Choroid plexus epithelial cell (primary cell): ENCODE measurements at regions not wholly inside any gene's neighbourhood (a gene's known extent, or its start where the extent isn't known, plus 50 kb on each side); places are given as distances from the start of the nearest gene placed in this dataset.

Experiments used
- DNase-seq: peaks from one replicate; pipeline ENCODE4 v3.0.0-alpha.2; 2010; ENCODE audit warnings: low read depth
- H3K4me3 ChIP-seq: 2 replicates; pipeline ENCODE4 v1.5.1; 2011; ENCODE audit warnings: low read depth, mild to moderate bottlenecking, control low read depth, low read length, moderate library complexity
- CTCF ChIP-seq: conservative IDR thresholded peaks from 2 replicates; pipeline ENCODE4 v1.5.1; 2011; ENCODE audit warnings: low read depth, mild to moderate bottlenecking, control low read depth, inconsistent platforms, low read length, moderate library complexity

GRCh38 chr2:156215656-156216055, 116.9 kb downstream of the NR4A2 start:
- H3K4me3 ChIP-seq: no peak overlapping the region
- no peak for DNase-seq
- no peak for TF ChIP-seq CTCF

GRCh38 chr2:156211318-156211717, 121.2 kb downstream of the NR4A2 start:
- no peak overlapping the region for H3K4me3 ChIP-seq
- no peak for TF ChIP-seq CTCF
- DNase-seq: no peak

- no peak for TF ChIP-seq CTCF
- no peak for DNase-seq
- no peak overlapping the region for H3K4me3 ChIP-seq
Observed at GRCh38 chr2:156206355-156206754, 126.2 kb downstream of the NR4A2 start.

DNA sequence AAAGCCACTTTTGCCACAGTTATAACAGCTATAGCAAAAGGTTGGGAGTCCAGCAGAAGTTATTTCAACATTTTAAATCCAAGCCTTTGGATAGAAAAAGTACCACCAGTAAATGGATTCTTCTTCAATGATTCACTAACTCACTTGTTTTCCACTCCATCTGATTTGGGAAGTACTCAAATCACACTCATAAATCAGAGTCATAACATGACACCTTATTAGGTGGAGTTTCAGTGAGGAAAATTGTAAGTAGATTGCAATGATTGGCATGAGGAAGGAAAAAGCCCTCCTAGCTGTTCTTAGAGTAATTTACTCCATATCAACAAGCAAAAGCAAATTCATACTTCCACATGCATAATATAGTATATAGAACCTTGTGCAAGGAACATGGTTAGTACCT, 132.9 kb downstream of the NR4A2 start:
- H3K4me3 ChIP-seq: no peak overlapping the region
- no peak for DNase-seq
- no peak for TF ChIP-seq CTCF

- no peak for DNase-seq
- H3K4me3 ChIP-seq: no peak overlapping the region
- TF ChIP-seq CTCF: no peak
Observed at GRCh38 chr2:156196031-156196430, 136.5 kb downstream of the NR4A2 start.

- DNase-seq: peak; percentile 9
- peak; percentile 20 for TF ChIP-seq CTCF
- H3K4me3 ChIP-seq: no peak overlapping the region
Observed at GRCh38 chr2:156192468-156192867, 140.1 kb downstream of the NR4A2 start.

DNA sequence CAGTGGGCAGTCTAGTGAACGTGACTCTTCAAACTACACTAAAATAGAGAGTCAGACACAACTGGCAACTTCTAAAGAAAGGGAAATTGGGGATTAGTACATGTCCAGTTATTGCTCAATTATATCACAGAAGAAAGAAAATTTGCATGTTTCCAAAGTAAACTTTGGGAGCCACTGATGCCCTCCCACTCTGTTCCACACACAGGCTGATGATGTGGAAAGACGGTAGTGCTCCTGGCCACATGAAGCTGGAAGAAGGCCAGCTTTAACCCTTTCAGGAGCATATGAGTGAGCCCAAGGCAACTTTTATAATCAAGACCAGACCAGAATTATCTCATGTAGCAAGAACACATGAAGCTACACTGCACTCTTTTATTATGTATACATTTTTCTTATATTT, 141.0 kb downstream of the NR4A2 start:
- TF ChIP-seq CTCF: no peak
- no peak for DNase-seq
- H3K4me3 ChIP-seq: no peak overlapping the region
